Esophagus mucosa (tissue), 1 donor: ENCODE measurements at regions not wholly inside any gene's neighbourhood (a gene's known extent, or its start where the extent isn't known, plus 50 kb on each side); places are given as distances from the start of the nearest gene placed in this dataset.
"Not testable (repeated sequence)": the region's sequence is repeated elsewhere in the genome, so short reads cannot be mapped to it uniquely, and the experiment has no call there.

Source experiments
- ATAC-seq: fragments of 200-7000 bp; cut with Tn5 transposase; one replicate; pipeline ENCODE4 v1.9.1; 2020
- donor health status: DM: yes; HTN: yes; CAD: no.

DNA sequence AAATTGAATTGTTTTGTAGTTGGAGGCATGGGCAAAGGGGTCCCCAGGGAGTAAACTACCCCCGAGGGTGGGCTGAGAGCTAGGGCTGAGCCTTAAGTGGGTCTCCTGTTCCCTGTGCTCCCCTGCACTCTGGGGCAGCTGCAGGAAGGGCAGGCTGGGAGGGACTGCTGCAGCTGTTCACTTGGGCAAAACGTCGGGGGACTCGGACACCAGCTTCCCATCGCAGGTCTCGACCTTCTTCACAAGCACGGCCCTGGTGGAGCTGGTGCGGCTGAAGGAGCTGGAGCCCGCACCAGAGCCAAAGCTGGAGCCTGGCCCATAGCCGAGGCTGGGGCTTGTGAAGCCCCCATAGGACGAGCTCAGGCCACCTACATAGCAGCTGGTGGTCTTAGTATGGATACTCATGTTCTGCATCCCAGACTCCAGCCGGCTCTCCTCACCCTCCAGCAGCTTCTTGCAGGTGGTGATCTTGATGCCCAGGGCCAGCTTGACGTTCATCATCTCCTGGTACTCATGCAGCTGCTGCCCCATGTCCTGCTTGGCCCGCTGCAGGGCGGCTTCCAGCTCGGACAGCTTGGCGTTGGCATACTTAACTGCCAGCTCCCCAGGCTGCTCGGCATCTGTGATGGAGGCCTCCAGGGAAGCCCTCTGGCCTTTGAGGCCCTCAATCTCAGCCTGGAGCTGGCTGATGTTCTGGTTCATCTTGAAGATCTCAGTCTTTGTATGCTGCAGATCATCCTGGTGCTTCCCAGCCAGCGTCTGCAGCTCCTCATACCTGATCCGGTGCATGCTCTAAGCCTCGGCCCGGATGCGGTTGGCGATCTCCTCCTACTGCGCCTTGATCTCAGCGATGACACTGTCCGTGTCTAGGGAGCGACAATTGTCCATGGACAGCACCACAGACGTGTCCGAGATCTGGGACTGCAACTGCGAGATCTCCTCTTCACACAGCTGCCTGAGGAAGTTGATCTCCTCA, 423.5 kb upstream of the ARPP21 start:
- ATAC-seq = no peak

- ATAC-seq = no peak
Observed at GRCh38 chr3:35216501-35217266, 422.6 kb upstream of the ARPP21 start.

GRCh38 chr3:35223632-35224394, 415.5 kb upstream of the ARPP21 start:
- ATAC-seq = no peak

DNA sequence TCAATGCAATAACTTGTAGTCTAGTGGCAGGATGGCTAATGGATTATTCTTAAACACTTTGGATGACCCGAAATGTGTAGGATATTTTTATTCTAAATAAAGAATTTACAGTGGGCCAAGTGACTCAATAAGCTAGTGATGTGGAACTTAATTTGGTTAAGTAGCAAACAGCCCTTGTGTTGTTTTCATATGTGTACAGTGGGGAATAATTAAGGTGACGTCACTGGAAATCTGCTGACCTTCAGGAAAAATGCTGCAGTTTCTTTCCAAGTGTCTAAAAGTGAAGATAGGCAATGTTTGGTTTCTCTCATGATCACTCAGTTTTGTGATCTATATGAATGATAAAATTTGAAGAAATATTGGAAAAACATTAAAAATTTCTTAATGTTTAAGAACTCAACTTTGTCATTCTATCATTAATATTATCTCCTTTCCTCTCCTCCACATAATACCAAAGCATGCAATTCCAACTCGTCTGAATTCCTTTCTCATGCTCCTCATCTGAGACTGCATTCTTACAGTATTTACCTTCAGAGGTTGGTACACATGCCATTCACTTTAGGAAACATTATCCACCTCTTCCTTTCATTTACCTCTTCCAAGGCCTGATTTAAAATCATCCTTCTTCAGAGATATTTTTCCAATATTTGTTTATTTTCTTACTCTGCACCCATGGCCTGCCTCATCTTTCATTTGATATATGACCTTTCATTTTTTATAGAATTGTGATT, 414.6 kb upstream of the ARPP21 start:
- no peak for ATAC-seq

- no peak for ATAC-seq
Observed at GRCh38 chr3:35241236-35241635, 398.1 kb upstream of the ARPP21 start.

DNA sequence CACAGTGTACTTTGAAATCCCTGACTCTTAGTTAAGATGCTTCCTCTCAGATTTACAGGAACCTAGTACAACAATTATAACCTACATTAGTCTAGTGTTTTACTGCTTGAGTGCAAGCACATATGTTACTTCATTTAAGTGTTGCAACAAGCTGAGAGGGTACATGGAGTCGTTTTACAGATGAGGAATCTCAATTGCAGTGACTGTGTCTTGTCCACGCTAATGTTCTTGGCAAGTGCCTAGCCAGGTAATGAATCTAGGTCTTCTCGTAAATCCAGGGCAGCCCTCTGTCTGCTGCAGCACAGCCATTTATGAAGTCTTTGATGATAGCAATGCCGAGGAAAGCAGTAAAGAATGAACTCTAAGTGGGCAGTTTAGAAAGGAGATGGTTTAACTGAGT, 384.4 kb upstream of the ARPP21 start:
- ATAC-seq = no peak

DNA sequence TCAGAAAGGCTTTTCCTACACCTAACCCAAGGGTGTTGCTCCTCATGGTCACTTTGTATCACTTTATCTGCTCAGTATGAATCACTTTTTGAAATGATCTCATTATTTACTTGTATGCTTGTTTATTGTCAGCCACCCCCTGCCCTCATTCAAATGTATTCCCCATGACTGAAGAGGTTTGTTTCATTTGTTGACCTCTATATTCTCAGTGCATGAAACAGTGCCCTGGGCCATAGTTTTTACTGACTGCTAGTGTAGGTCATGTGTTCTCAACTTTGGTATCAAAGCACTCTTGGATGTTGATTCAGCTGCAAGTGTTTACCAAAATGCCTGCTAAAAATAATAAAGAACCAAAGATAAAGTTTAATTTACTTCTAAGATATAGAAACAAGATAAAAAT, 381.7 kb upstream of the ARPP21 start:
- ATAC-seq = no peak

- ATAC-seq = no peak
Observed at GRCh38 chr3:35262406-35262805, 376.9 kb upstream of the ARPP21 start.

- no peak for ATAC-seq
Observed at GRCh38 chr3:35263477-35263876, 375.8 kb upstream of the ARPP21 start.

DNA sequence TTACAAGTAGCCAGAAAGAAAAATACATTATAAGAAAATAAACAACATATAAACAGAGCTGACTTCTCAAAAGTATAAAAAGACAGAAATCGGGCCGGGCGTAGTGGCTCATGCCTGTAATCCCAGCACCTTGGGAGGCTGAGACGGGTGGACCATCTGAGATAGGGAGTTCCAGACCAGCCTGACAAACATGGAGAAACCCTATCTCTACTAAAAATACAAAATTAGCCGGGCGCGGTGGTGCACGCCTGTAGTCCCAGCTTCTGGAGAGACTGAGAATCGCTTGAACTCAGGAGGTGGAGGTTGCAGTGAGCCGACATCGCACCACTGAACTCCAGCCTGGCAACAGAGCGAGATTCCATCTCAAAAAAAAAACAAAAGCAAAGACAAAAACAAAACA, 373.3 kb upstream of the ARPP21 start:
- not testable (repeated sequence) for ATAC-seq

DNA sequence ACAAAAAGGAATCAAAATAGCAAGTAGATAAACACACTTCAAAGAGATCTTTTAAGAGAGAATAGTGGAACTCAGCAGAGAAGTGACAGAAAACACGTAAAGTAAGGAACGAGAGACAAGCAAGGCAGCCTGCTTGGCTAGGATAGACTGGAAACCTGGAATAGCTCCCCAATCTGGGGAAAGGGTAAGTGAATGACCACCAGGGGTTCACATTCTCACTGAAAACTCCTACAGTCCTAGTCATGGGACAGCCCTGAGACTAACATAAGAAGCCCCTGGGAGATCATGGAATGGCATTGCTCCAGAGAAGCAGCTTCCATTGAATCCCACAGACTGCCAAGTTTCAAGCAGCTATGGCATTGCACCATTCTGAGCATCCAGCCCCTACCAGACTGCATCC, 363.6 kb upstream of the ARPP21 start:
- no peak for ATAC-seq

- ATAC-seq = no peak
Observed at GRCh38 chr3:35276568-35276967, 362.8 kb upstream of the ARPP21 start.

GRCh38 chr3:35291471-35292236, 347.7 kb upstream of the ARPP21 start:
- ATAC-seq = no peak

DNA sequence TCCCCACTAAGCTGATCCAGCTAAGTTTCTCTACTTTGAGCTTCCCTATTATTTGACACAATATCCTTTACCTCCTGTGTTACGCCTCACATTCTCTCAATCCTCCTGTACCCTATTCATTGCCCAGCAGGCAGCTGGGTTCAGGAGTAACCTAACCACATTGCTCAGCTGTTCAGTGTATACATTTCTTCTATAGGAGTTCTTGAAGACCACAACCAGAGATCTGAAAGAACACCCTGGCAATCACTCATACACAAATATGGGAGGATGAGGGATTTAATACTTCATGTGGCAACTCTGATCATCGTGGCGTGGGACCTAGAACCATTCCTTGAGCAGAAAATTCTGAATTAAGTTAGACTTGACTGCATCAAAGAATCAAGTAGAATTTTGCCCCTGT, 346.8 kb upstream of the ARPP21 start:
- ATAC-seq = no peak

GRCh38 chr3:35295906-35296305, 343.4 kb upstream of the ARPP21 start:
- ATAC-seq = no peak

DNA sequence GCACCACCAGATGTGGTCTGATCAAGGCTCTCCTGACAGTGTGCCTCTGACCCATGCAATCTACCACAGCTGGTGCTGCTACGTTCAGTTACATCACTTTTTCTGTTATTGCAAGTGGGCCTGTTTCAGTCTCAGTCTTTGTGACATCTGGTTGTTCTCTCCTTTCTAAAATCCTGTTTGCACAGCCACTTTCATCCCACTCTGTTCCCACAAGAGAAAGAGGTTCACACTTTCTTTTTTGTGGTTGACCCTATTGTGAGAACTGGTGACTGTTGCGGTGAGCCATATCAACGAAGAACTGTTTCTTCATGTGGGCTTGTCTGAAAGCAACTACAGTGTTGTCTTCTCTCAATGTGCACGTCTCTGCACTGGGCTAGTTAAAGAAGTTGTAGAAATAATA, 342.8 kb upstream of the ARPP21 start:
- ATAC-seq = no peak

DNA sequence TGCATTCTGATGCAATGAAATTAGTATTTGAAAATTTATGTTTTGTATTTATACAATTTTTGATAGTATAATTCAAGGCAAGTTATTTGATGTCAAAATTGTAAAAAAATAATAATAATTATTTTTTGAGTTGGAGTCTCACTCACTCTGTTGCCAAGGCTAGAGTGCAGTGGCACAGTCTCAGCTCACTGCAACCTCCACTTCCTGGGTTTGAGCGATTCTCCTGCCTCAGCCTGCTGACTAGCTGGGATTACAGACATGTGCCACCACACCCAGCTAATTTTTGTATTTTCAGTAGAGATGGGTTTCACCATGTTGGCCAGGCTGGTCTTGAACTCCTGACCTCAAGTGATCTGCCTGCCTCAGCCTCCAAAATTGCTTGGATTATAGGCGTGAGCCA, 342.4 kb upstream of the ARPP21 start:
- ATAC-seq = not testable (repeated sequence)

- no peak for ATAC-seq
Observed at GRCh38 chr3:35305406-35305805, 333.9 kb upstream of the ARPP21 start.

DNA sequence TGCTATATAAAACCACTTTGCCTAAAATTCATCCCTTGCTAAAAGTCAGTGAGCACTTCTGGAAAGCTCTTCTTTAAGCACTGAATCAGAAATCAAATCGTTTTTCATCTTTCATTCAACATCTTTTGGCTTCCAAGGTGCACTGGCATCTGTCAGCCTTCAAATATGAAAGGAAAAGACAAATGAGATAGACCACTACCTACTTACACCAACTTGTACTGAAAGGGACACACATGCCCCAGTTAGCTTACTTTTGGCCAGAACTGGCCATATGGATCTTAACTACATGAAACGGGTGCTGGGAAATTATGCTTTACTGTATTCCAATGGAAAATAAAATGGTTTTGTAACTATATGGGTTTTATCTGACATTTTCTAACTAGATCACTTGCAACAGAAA, 332.0 kb upstream of the ARPP21 start:
- no peak for ATAC-seq

GRCh38 chr3:35316841-35317240, 322.5 kb upstream of the ARPP21 start:
- not testable (repeated sequence) for ATAC-seq

DNA sequence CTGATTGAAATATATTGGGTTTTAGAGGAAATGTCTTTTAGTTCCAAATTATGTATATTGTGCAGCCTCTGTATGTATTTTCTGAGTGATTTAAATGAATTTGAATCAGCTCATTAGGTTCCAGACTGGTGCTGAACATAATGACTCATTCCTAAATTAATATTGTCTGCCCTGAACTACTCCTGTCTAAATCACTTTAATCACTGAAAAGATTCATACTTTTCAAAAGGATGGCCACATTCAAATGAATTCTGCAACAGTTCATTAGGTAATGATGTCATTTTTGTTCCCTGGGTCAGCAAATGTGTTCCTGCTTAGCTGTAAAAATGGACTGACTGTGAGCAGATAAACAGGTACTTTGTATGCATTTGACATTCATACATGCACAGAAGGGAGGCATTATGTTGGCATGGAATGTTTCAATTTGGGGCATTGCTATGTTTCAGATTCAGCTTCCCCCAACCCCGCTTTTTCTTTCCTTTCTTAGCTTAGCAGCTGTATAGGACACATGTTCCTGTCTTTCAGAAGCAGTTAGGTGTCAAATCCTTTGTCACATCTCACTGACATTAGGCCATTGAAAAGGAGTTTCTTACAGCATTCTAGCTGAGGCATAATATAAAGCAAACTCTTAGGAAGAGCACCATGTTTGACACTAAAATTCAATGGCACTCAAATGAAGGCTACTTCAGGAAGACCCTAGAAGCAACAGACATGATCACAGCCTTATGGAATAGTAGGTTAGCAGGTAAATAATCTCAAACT, 318.5 kb upstream of the ARPP21 start:
- ATAC-seq = no peak
